ENCODE measurements at regions not wholly inside any gene's neighbourhood (a gene's known extent, or its start where the extent isn't known, plus 50 kb on each side); places are given as distances from the start of the nearest gene placed in this dataset.
"Not testable (repeated sequence)": the region's sequence is repeated elsewhere in the genome, so short reads cannot be mapped to it uniquely, and the experiment has no call there.

DNA sequence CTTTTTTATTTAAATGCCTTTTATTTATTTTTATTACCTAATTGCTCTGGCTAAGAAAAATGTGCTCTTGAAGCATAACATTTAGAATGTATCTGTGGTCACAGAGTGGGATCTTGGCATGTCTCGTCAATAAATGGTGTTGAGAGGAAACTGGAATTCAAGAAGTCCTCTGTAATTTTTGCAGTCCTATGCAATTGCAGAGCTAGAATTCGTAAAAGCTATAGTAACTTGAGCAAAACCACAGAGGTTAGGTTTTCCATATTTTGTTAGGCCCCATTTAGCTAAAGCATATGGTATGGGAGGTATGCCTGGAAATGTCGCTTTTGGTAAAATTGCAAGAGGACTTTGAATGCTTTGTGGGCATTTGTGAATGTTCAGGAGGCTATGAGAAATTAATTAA is 466.7 kb upstream of the NFIA start:
- no peak overlapping the region for H3K4me3 ChIP-seq (ENCODE audit: low read depth, low read length)
- no peaks in the 10 kb centered on the region for H3K27me3 ChIP-seq

DNA sequence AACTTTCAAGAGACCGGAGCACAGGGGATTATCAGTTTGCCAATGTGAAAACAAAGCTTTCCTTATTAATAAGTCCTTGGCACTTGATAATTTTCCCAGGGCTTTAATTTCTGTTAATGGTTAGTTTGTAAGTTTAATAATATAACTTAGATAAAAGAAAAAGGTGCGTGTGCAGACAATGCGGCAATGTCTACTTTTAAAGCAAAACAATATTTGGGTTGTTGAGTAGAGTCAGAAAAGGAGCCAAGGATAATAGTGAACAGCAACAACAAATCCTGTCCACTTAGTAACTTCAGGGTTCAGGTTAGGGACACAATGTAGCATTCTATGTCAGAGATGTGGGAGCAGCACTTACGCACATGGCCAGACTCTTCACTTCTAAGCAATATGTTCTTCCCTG is 469.6 kb upstream of the NFIA start:
- no peaks in the 10 kb centered on the region for H3K4me1 ChIP-seq
- no peaks in the 10 kb centered on the region for H3K9me3 ChIP-seq
- H3K4me3 ChIP-seq (ENCODE audit: low read depth, low read length) = no peak overlapping the region
- TF ChIP-seq, protein P1, sequence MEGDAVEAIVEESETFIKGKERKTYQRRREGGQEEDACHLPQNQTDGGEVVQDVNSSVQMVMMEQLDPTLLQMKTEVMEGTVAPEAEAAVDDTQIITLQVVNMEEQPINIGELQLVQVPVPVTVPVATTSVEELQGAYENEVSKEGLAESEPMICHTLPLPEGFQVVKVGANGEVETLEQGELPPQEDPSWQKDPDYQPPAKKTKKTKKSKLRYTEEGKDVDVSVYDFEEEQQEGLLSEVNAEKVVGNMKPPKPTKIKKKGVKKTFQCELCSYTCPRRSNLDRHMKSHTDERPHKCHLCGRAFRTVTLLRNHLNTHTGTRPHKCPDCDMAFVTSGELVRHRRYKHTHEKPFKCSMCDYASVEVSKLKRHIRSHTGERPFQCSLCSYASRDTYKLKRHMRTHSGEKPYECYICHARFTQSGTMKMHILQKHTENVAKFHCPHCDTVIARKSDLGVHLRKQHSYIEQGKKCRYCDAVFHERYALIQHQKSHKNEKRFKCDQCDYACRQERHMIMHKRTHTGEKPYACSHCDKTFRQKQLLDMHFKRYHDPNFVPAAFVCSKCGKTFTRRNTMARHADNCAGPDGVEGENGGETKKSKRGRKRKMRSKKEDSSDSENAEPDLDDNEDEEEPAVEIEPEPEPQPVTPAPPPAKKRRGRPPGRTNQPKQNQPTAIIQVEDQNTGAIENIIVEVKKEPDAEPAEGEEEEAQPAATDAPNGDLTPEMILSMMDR (IDR thresholded peaks at IDR 0.05; ENCODE audit: low read depth, low read length) = no peak
- no peaks in the 10 kb centered on the region for H3K27me3 ChIP-seq
- DNase-seq = no peak
- H3K36me3 ChIP-seq = no peaks in the 10 kb centered on the region

More for the DNA sequence above, 466.7 kb upstream of the NFIA start:
- Histone ChIP-seq H3K4me1 (no peaks in the 10 kb centered on the region), H3K9me3 (no peaks in the 10 kb centered on the region), H3K36me3 (no peaks in the 10 kb centered on the region)
- TF ChIP-seq, protein P1 (IDR thresholded peaks at IDR 0.05; ENCODE audit: low read depth, low read length) = no peak
- no peak for DNase-seq

DNA sequence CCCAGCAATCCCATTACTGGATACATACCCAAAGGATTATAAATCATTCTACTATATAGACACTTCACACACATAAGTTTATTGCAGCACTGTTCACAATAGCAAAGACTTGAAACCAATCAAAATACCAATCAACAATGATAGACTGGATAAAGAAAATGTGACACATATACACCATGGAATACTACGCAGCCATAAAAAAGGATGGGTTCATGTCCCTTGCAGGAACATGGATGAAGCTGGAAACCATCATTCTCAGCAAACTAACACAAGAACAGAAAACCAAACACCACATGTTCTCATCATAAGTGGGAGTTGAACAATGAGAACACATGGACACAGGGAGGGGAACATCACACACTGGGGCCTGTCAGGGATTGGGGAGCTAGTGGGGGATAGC is 475.4 kb upstream of the NFIA start:
- not testable (repeated sequence) for H3K4me1 ChIP-seq; H3K4me3 ChIP-seq (ENCODE audit: low read depth, low read length); DNase-seq; H3K9me3 ChIP-seq; H3K27me3 ChIP-seq; H3K36me3 ChIP-seq

DNA sequence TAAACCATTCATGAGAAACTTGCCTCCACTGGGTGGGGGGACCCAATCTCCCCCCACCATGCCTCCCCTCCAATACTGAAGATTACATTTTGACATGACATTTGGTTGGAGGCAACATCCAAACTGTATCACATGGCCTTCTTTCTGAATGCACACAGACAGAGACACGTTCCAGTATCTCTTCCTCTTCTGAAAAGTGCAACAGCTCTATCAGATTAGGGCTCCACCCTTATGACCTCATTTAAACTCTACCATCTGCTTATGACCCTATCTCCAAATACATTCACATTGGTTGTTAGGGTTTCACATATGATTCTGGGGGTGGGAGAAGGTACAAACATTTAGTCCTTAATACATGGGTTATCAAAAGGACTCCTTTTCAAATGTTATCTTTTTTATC is 481.8 kb upstream of the NFIA start:
- DNase-seq = no peak

DNA sequence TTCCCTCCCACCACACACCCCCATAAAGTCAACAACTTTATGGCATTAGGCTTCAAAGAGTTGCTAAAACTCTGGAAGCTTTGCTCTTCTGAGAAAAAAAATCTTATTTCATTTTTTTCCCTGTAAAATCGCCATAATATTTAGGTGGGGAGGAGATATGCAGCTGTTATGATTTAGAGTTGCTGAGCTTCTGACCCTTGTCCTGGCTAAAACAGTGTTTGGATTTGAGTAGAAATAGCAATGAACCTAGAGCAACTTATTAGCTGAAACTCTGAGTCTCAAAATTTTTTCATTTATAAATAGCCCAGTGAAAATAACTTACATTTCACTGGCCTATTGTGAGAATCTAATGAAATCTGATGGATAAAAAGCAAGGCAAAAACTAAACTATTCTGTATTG is 482.8 kb upstream of the NFIA start:
- H3K4me3 ChIP-seq (ENCODE audit: low read depth, low read length) = no peak overlapping the region
- TF ChIP-seq, protein P1 (IDR thresholded peaks at IDR 0.05; ENCODE audit: low read depth, low read length) = no peak
- DNase-seq = no peak

More for the DNA sequence above, 481.8 kb upstream of the NFIA start:
- Histone ChIP-seq H3K36me3 (no peaks in the 10 kb centered on the region), H3K4me3 (ENCODE audit: low read depth, low read length) (no peak overlapping the region), H3K4me1 (no peaks in the 10 kb centered on the region), H3K9me3 (no peaks in the 10 kb centered on the region), H3K27me3 (no peaks in the 10 kb centered on the region)
- TF ChIP-seq, protein P1 (IDR thresholded peaks at IDR 0.05; ENCODE audit: low read depth, low read length) = no peak

DNA sequence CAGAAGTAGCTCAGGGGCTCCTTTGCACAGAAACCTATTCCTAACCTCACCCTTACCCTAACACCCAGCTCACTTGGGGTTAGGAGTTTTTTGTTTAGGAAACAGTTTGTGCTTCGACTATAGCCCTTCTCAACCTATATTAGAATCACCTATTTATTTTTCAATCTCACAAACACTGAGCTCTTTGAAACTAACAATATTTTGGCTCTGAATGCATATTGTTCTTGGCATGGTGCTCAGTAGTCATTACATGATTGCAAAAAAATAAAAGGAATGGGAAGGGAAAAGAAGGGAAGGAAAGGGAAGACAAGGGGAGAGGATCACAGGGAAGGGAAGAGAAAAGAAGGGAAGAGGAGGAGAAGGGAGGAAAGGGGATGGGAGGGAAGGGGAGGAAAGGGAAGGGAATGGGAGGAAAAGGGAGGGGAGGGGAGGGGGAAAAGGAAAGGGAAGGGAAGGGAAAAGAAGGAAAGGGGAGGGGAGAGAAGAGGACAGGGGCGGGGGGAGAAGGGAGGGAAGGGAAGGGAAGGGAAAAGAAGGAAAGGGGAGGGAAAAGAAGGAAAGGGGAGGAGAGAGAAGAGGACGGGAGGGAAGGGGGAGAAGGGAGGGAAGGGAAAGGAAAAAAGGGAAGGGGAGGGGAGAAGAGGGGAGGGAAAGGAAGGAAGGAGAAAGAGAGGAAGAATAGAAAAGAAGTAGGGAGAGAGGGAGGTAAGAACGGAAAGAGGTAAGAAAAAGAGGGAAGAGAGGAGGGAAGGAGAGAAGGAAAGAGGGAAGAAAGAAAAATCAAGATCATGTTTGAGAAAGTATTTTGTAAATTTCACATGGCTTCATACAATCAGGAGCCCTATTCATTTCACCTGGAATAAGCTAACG is 484.1 kb upstream of the NFIA start:
- H3K9me3 ChIP-seq = no peaks in the 10 kb centered on the region
- TF ChIP-seq, protein P1 (IDR thresholded peaks at IDR 0.05; ENCODE audit: low read depth, low read length) = no peak
- H3K4me3 ChIP-seq (ENCODE audit: low read depth, low read length) = no peak overlapping the region
- H3K36me3 ChIP-seq = no peaks in the 10 kb centered on the region
- H3K4me1 ChIP-seq = no peaks in the 10 kb centered on the region
- H3K27me3 ChIP-seq = no peaks in the 10 kb centered on the region
- DNase-seq = no peak

More for the DNA sequence above, 482.8 kb upstream of the NFIA start:
- Histone ChIP-seq H3K4me1 (no peaks in the 10 kb centered on the region), H3K9me3 (no peaks in the 10 kb centered on the region), H3K36me3 (no peaks in the 10 kb centered on the region), H3K27me3 (no peaks in the 10 kb centered on the region)
